GM18861 (cell line): ENCODE measurements at regions not wholly inside any gene's neighbourhood (a gene's known extent, or its start where the extent isn't known, plus 50 kb on each side); places are given as distances from the start of the nearest gene placed in this dataset.
"Not testable (repeated sequence)": the region's sequence is repeated elsewhere in the genome, so short reads cannot be mapped to it uniquely, and the experiment has no call there.

Source experiments
- ATAC-seq: cut with Tn5 transposase; IDR thresholded peaks from one replicate; pipeline ENCODE4 v1.9.1; 2021; ENCODE audit not compliant: unreplicated experiment

- no peak for ATAC-seq
Observed at GRCh38 chr2:12552092-12552491, 164.6 kb upstream of the TRIB2 start.

- ATAC-seq = peak; percentile 29
Observed at GRCh38 chr2:12554224-12555011, 162.3 kb upstream of the TRIB2 start.

GRCh38 chr2:12555012-12555645 is 161.6 kb upstream of the TRIB2 start:
- peak; percentile 47 for ATAC-seq

GRCh38 chr2:12556762-12557161 is 160.0 kb upstream of the TRIB2 start:
- no peak for ATAC-seq

GRCh38 chr2:12557688-12558087 is 159.0 kb upstream of the TRIB2 start:
- ATAC-seq = no peak

GRCh38 chr2:12558519-12558918 is 158.2 kb upstream of the TRIB2 start:
- ATAC-seq = no peak

GRCh38 chr2:12560618-12561017 is 156.1 kb upstream of the TRIB2 start:
- no peak for ATAC-seq

- no peak for ATAC-seq
Observed at GRCh38 chr2:12567411-12567810, 149.3 kb upstream of the TRIB2 start.

- ATAC-seq = not testable (repeated sequence)
Observed at GRCh38 chr2:12569510-12569909, 147.2 kb upstream of the TRIB2 start.

- ATAC-seq = not testable (repeated sequence)
Observed at GRCh38 chr2:12569929-12570328, 146.8 kb upstream of the TRIB2 start.

GRCh38 chr2:12577091-12577490 is 139.6 kb upstream of the TRIB2 start:
- ATAC-seq = no peak

GRCh38 chr2:12577567-12578253 is 139.0 kb upstream of the TRIB2 start:
- no peak for ATAC-seq

GRCh38 chr2:12579018-12579417 is 137.7 kb upstream of the TRIB2 start:
- ATAC-seq = no peak

- ATAC-seq = no peak
Observed at GRCh38 chr2:12584338-12584737, 132.4 kb upstream of the TRIB2 start.

- no peak for ATAC-seq
Observed at GRCh38 chr2:12585784-12586183, 131.0 kb upstream of the TRIB2 start.

GRCh38 chr2:12587228-12587627 is 129.5 kb upstream of the TRIB2 start:
- no peak for ATAC-seq

- peak; percentile 82 for ATAC-seq
Observed at GRCh38 chr2:12587729-12588522, 128.8 kb upstream of the TRIB2 start.

- no peak for ATAC-seq
Observed at GRCh38 chr2:12588986-12589385, 127.8 kb upstream of the TRIB2 start.

- no peak for ATAC-seq
Observed at GRCh38 chr2:12589802-12590320, 126.9 kb upstream of the TRIB2 start.

GRCh38 chr2:12592296-12592695 is 124.4 kb upstream of the TRIB2 start:
- ATAC-seq = no peak

- no peak for ATAC-seq
Observed at GRCh38 chr2:12594590-12594989, 122.1 kb upstream of the TRIB2 start.
